Uterus (tissue), 2 donors: ENCODE measurements at regions not wholly inside any gene's neighbourhood (a gene's known extent, or its start where the extent isn't known, plus 50 kb on each side); places are given as distances from the start of the nearest gene placed in this dataset.

ENCODE experiments used
- CTCF ChIP-seq, 4 experiments: fragments of 200-600 bp in 2 of 4; fragments of 450-650 bp in 2 of 4; sonication (generic) in 2 of 4; IDR thresholded peaks; one replicate each; pipeline ENCODE4 v1.5.1; 2016 to 2019; ENCODE audit warnings: antibody characterized with exemption in 4 of 4, mild to moderate bottlenecking in 2 of 4, moderate library complexity in 1 of 4
- POLR2A ChIP-seq, 2 donors: fragments of 450-650 bp; IDR thresholded peaks; one replicate each; pipeline ENCODE4 v1.6.1; 2016; ENCODE audit warnings: antibody characterized with exemption in 2 of 2, mild to moderate bottlenecking in 1 of 2, moderate library complexity in 1 of 2

- no peak for TF ChIP-seq CTCF (IDR thresholded peaks at IDR 0.05)
- TF ChIP-seq POLR2A (IDR thresholded peaks at IDR 0.05): no peak
Observed at GRCh38 chr1:218058730-218059129, 226.4 kb upstream of the RRP15 start.
